GM19372 (cell line): ENCODE measurements at regions not wholly inside any gene's neighbourhood (a gene's known extent, or its start where the extent isn't known, plus 50 kb on each side); places are given as distances from the start of the nearest gene placed in this dataset.

Source experiments
- ATAC-seq: cut with Tn5 transposase; IDR thresholded peaks from one replicate; pipeline ENCODE4 v1.9.1; 2021; ENCODE audit warnings: mild to moderate bottlenecking, low read depth, moderate library complexity; ENCODE audit not compliant: unreplicated experiment

DNA sequence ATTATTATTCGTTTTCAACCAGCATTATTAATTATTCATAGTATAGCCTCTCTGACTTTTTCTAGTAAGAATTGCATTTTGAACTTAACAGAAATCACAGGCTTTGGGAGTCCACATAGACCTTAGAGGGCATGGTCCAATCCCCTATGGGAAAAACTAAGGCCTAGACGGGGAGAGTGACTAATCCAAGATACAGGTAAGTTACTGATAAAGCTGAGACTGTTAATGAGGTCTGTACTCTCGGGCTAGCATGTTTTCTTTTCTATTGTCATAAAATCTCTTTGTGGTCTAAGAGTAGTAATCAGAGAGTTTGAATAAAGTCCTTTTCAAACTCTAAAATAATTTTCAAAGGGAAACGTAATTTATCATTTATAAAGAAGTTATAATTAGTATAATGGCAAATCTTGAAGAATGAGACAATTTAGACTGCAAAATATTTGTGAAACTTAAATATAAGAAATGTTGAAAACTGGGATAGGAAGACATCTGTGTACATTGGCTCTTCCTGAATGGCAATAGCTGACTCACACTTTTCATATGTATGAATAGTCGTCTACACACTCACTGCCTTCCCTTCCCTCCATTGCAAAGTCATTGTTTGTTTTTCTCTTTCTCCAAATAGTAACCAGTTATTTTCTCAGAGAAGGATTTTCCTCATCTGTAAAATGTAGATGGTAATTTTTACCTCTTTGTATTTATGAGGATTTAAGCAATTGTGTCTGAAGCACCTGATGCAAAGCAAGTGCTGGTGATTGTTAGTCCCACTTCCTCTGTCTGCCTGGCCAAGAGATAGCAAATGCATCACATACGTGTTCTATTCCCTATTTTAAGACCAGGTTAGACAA lies 207.9 kb upstream of the CD180 start:
- ATAC-seq: no peak

DNA sequence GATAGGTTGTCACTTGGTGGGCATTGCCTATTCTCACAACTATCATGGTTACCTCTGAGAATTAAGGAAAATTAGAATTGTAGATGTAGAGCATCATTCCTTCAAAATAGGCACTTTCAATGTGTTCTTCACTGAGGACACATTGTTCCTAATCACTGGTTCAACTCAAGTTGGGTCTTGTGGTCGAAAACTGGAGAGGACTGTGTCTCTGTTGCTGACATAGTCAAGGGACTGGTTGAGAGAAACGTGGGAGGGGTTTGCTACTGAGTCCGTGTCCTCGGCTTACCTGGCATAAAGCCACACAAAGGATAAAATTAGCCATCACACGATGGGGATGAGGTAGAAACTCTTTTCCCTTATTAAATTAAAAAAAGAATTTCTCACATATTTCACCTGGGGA lies 205.9 kb upstream of the CD180 start:
- ATAC-seq: no peak

- no peak for ATAC-seq
Measured at GRCh38 chr5:67401172-67401571, 204.6 kb upstream of the CD180 start.

DNA sequence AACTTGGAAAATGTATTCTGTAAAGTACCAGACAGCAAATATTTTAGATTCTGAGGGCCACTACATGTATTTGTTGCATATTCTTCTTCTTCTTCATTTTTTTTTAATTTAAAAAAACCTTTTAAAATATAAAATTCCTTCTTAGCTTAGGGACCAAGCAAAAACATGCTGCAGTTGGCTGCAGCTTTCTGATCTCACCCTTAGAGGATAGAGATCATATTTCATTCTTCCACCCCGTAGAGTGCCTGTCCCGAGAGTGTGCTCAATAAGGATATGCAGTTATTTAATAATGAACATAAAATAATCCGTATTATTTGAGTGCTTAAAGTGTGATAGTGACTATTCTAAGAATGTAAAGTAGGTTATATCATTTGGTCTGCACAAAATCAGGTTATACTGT lies 204.2 kb upstream of the CD180 start:
- no peak for ATAC-seq

- no peak for ATAC-seq
Measured at GRCh38 chr5:67395790-67396418, 199.3 kb upstream of the CD180 start.

- no peak for ATAC-seq
Measured at GRCh38 chr5:67393211-67393610, 196.6 kb upstream of the CD180 start.

DNA sequence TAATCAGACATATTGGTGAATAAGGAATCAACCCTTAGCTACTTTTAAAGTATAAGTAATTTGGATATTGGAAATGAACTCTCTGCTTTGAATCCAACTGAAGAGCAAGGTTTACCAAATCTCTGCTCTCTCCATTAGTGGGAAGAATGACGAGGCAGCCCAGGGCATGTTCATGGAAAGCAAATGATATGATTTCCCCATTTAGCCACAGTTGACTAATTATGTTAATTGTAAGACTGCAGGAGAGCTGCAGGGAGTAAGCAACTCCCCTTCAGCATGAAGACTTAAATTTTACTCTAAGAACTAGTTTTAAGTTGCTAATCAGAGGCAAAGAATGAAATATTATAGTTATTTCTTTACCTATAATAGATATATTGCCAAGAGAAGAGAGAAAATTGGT lies 194.3 kb upstream of the CD180 start:
- ATAC-seq: no peak

DNA sequence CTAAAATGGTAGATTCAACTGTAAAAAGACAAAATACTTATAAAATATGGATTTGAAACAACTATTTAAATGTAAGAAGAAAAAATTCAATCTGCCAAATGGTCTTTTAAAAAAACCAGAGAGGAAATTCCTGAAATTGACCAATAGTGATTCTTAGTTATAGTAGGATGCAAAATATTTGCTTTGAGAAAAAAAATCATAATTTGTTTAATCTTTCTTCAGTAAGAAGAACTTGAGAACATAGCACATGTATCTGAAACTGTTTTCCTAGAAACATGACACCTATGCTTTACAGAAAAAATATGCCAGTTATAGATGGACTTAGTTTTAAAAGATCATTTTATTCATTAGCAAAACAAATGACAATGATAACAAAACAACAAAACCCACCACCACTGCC lies 186.9 kb upstream of the CD180 start:
- ATAC-seq: no peak

- no peak for ATAC-seq
Measured at GRCh38 chr5:67381236-67381880, 184.8 kb upstream of the CD180 start.

DNA sequence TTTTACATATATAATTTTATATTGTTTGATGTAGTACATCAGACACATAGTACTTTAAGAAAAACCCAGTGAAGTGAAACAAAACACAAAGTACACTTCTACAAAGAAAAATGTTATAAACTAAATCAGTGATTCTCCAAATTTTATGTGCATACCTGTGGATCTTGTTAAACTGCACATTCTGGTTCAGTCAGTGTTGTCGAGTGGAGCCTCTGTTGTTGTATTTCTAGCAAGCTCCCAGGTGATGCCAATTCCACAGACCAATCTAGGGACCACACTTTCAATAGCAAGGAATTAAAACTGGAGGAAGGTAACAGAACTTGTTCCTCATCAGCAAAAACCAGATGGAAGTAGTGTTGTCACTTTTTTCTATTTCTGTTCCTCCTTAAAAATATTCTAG lies 183.8 kb upstream of the CD180 start:
- ATAC-seq: no peak

DNA sequence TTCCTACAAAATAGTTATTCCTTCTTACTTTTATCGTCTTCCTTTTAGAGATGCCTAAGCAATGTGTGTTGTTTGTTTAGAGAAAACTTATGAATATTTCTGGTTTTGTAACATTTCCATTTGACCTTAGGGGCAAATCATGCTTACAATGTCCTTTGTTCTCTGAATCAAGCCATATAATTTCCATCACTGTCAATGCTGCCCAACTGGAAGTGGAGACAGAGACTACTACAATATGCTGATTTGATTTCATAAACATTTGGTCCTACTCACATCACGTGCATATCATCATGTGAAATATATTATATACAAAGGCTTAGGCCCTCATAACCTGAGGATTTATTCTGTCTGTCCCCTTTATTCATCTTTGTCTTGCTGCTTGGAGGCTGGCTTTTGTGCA lies 183.2 kb upstream of the CD180 start:
- ATAC-seq: no peak

GRCh38 chr5:67378256-67378655 lies 181.7 kb upstream of the CD180 start:
- ATAC-seq: no peak

DNA sequence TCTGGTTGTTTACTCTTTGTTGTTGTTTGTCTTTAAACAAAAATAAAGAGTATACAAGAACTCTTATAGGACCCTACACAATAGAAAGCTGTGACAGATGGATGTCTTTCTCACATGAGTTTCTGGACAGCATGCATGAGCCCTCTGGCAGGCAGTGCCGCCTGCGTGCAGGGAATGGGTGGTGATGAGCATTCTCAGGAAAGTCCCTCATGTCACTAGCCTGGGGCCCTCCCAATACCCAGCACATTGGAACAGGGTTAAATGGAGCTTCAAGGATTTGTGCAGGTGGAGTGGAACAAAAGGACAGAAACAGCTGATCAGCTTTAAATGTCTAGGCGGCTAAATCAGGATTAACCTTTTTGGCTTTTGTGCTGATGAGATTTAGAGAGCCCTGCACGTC lies 181.0 kb upstream of the CD180 start:
- ATAC-seq: no peak

DNA sequence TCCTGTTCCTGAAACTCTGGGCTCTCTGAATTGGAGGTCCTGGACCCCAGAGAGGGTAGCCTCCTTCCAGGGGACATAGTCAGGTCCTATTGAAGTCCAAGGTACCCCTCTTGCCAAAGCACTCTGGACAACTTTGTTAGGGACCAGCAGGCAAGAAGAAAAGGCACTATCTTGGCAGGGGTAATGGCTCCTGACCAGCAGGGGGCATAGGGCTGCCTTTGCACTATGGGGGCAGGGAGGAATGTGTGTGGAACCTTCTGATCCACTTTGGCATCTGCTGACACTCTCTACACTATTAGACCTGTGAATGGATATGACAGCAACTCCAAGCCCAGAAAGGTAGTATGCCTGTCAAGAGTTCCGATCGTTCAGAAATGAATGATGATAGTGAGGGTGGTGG lies 179.0 kb upstream of the CD180 start:
- no peak for ATAC-seq

- ATAC-seq: no peak
Measured at GRCh38 chr5:67374378-67374777, 177.8 kb upstream of the CD180 start.

- ATAC-seq: no peak
Measured at GRCh38 chr5:67373518-67373917, 176.9 kb upstream of the CD180 start.

DNA sequence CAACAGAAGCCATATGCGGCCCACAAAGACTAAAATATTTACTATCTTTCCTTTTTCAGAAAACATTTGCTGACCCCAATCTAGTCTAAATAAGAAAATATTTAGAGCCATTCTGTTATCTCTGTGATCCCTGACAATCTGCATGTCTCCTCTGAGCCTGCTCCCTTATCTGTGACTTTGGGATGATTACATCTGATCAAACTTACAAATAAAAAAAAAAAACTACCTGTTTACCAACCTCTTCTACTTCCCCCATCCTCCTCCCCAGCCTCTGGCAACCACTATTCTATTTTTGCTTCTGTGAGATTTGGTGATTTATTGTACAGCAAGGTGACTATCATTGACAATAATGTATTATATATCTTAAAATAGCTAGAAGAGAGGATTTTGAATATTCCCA lies 176.3 kb upstream of the CD180 start:
- ATAC-seq: no peak

DNA sequence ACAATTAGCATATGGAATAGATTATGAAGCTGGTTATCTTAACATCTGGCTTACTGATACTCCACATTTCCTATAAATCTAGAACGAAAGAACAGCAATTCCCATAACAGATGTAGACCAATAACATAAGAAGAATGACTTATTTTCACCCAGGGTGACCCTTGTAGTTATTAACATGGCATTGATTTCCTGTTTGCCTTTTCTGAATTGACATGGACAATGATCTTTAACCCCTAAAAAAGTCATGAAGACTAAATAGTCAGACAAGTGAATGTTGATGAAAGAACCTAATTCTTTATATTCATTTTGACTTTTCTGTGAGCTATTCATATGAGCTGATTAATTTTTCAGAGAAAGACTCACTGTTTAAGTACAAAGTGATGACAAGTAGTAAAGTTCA lies 175.3 kb upstream of the CD180 start:
- ATAC-seq: no peak

DNA sequence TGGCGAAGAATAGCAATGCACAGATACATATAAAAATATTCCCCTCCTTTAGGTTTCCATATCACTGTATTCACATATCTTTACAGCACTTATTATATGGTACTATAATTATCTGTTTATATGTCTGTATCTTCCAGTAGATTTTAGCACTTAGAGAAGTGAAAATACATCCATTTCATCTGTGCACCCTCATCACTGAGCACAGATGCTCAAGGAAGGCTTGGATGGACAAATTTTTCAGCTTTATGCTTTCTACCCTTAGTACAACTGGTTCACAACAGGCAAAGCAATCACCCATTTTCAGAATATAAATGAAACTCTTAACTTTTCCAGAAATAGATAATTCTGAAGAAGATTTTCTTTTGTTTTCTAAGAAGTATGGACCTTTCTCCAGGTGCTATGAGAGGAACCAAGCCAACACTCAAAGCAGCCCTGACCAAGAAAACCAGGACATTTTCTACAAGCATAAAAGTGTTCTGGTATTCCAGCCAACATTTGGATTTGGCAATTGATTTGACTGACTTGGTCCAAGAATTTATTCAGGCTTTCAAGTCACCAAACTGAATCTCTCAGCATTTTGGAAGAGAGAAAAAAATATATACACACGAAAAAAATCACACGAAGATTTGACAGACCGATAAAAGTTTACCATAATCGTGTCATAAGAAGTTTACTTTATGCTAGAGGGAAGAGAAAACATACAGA lies 170.2 kb upstream of the CD180 start:
- ATAC-seq: no peak

DNA sequence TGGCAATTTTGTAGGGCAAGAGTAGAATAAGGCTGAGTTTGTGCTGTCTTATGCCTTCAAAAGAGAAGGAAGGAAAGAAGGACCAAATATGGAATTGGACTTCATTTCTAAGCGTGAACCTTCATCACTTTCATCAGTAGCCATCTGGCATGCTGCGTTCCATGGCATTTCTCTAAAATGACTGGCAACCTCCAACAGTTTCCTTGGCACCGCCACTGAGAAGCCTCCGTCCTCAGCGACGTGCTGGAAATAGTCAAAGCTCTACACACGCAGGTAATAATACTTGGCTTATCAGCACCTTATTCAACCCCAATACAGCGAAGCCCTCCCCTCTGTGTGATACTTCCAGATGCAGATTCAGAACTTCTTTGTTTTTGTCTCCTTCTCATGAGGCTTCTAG lies 169.7 kb upstream of the CD180 start:
- ATAC-seq: no peak

GRCh38 chr5:67364381-67364970 lies 167.9 kb upstream of the CD180 start:
- no peak for ATAC-seq
